ENCODE measurements at regions not wholly inside any gene's neighbourhood (a gene's known extent, or its start where the extent isn't known, plus 50 kb on each side); places are given as distances from the start of the nearest gene placed in this dataset.

GRCh38 chr14:106051796-106052195 is 525.4 kb downstream of the TMEM121 start:
- TF ChIP-seq ARHGAP35 (CRISPR knock-in tag; IDR thresholded peaks at IDR 0.05; ENCODE audit: borderline replicate concordance) (no peak), ZNF496 (CRISPR knock-in tag; IDR thresholded peaks at IDR 0.05; ENCODE audit: insufficient replicate concordance) (no peak), SMARCE1 (IDR thresholded peaks at IDR 0.05; ENCODE audit: borderline replicate concordance) (no peak), STAT5B (CRISPR knock-in tag; IDR thresholded peaks at IDR 0.05) (no peak), FOXA3 (CRISPR knock-in tag; IDR thresholded peaks at IDR 0.05) (no peak), MYNN (CRISPR knock-in tag; IDR thresholded peaks at IDR 0.05; ENCODE audit: low read depth) (no peak), ZNF160 (CRISPR knock-in tag; IDR thresholded peaks at IDR 0.05) (no peak), UBTF (CRISPR knock-in tag; IDR thresholded peaks at IDR 0.05) (no peak), SETDB1 (CRISPR knock-in tag; IDR thresholded peaks at IDR 0.05; ENCODE audit: borderline replicate concordance) (no peak)
- ChIA-PET CTCF (ENCODE audit: low intra/inter-chr PET ratio, low total read pairs) (no interaction called here), POLR2A (no interaction called here)
- DNase-seq (ENCODE audit: low spot score) (no peak), FAIRE-seq (no peak), ATAC-seq (no peak)
- Histone ChIP-seq H3K79me2 (ENCODE audit: insufficient read depth, low read length) (no peaks in the 10 kb centered on the region), H3K4me3 (replicated peaks in 1 of 3; ENCODE audit: insufficient read depth in 1 of 3, low read depth in 2 of 3, low read length in 3 of 3) (no peak overlapping the region), H3K9ac (ENCODE audit: insufficient read depth, low read depth, low read length) (no peak overlapping the region), H3K27ac (ENCODE audit: extremely low read length, insufficient read depth, low read length) (no peak overlapping the region), H3K27me3 (ENCODE audit: control insufficient read depth in 1 of 2, insufficient read depth in 2 of 2, low read length in 2 of 2) (no peaks in the 10 kb centered on the region; a peak in 1 of 5 replicates), H3K4me2 (ENCODE audit: low read depth, low read length) (no peak overlapping the region), H3K4me1 (ENCODE audit: insufficient read depth, low read length) (no peaks in the 10 kb centered on the region), H3K36me3 (replicated peaks in 1 of 2; ENCODE audit: control insufficient read depth in 1 of 2, insufficient read depth in 2 of 2, low read length in 2 of 2) (no peaks in the 10 kb centered on the region), H3K9me3 (ENCODE audit: low read length) (no peaks in the 10 kb centered on the region), H4K20me1 (ENCODE audit: insufficient read depth, low read length) (no peaks in the 10 kb centered on the region), H2AFZ (ENCODE audit: low read length) (no peak overlapping the region)
- BruUV-seq (replicated peaks): no TSS peak
- in situ Hi-C loops (cut with HindIII; ENCODE audit: extremely low pct_ligation_motif_present, low pct_unique_long_range_greater_than_20kb): no loop called here
- WGBS (ENCODE audit: low lambda C conversion rate): 0% methylated on average over 2 of the region's 2 CpGs
- intact Hi-C loops (cut with micrococcal nuclease; ENCODE audit: unreplicated experiment): no loop called here

Measured in HepG2 (cell line).